PC-9 (cell line): ENCODE measurements at regions not wholly inside any gene's neighbourhood (a gene's known extent, or its start where the extent isn't known, plus 50 kb on each side); places are given as distances from the start of the nearest gene placed in this dataset.
"Not testable (repeated sequence)": the region's sequence is repeated elsewhere in the genome, so short reads cannot be mapped to it uniquely, and the experiment has no call there.

Experiments used
- BruUV-seq: library from RNA; stranded (reverse); fragments of 400-500 nt; replicated peaks from 2 replicates; lab custom pipeline; 2021; lab: Mats Ljungman, UMichigan
- CTCF ChIA-PET: fragments of 300-600 bp; sonication (Branson Sonifier 250); formaldehyde crosslinking; loops from one replicate; lab custom pipeline; 2022; ENCODE audit warnings: antibody characterized with exemption; lab: Charles Lee
- POLR2A ChIA-PET: fragments of 300-600 bp; sonication (Branson Sonifier 250); formaldehyde crosslinking; loops from one replicate; lab custom pipeline; 2022; ENCODE audit warnings: antibody characterized with exemption; ENCODE audit not compliant: unreplicated experiment; lab: Charles Lee
- DNase-seq, 2 experiments: peaks; one replicate each; pipeline versions ENCODE4 v3.0.0 to v3.0.0-alpha.2; 2015 to 2022; ENCODE audit warnings: mixed read lengths in 1 of 2
- H2AFZ ChIP-seq: fragments of 200-600 bp; sonication (generic); 2 replicates; pipeline ENCODE4 v1.8.1; 2017; ENCODE audit warnings: antibody characterized with exemption
- H3F3A ChIP-seq: fragments of 200-600 bp; sonication (generic); 2 replicates; pipeline ENCODE4 v1.8.1; 2017; ENCODE audit warnings: antibody characterized with exemption, mild to moderate bottlenecking, low read depth; ENCODE audit not compliant: insufficient read depth
- H3K27ac ChIP-seq: fragments of 200-600 bp; sonication (generic); 2 replicates; pipeline ENCODE4 v1.6.1; 2016; ENCODE audit warnings: mixed run types
- H3K27me3 ChIP-seq: fragments of 200-600 bp; sonication (generic); 2 replicates; pipeline ENCODE4 v1.6.1; 2016; ENCODE audit warnings: low read depth, mixed run types; ENCODE audit not compliant: insufficient read depth
- H3K36me3 ChIP-seq: fragments of 200-600 bp; sonication (generic); 2 replicates; pipeline ENCODE4 v1.6.1; 2016; ENCODE audit warnings: low read depth, mixed run types
- H3K4me1 ChIP-seq: fragments of 200-600 bp; sonication (generic); replicated peaks from 2 replicates; pipeline ENCODE4 v1.6.1; 2016; ENCODE audit warnings: mixed run types; ENCODE audit not compliant: insufficient read depth
- H3K4me2 ChIP-seq: fragments of 200-600 bp; sonication (generic); 2 replicates; pipeline ENCODE4 v1.6.1; 2017; ENCODE audit warnings: mixed run types
- H3K4me3 ChIP-seq: fragments of 200-600 bp; sonication (generic); 2 replicates; pipeline ENCODE4 v1.6.1; 2016; ENCODE audit warnings: mixed run types
- H3K79me2 ChIP-seq: fragments of 200-600 bp; sonication (generic); 2 replicates; pipeline ENCODE4 v1.6.1; 2017; ENCODE audit warnings: low read depth, mixed run types
- H3K9me2 ChIP-seq: fragments of 200-600 bp; sonication (generic); 2 replicates; pipeline ENCODE4 v1.8.1; 2017; ENCODE audit warnings: mild to moderate bottlenecking; ENCODE audit not compliant: insufficient read depth
- H3K9me3 ChIP-seq: fragments of 200-600 bp; sonication (generic); 2 replicates; pipeline ENCODE4 v1.8.1; 2016; ENCODE audit warnings: low read depth; ENCODE audit not compliant: insufficient read depth
- H4K20me1 ChIP-seq: fragments of 200-600 bp; sonication (generic); 2 replicates; pipeline ENCODE4 v1.8.1; 2017; ENCODE audit not compliant: insufficient read depth
- EZH2 ChIP-seq: fragments of 200-600 bp; sonication (generic); IDR thresholded peaks from 2 replicates; pipeline ENCODE4 v1.8.0; 2017; ENCODE audit warnings: antibody characterized with exemption, low read depth
- intact Hi-C: fragments of 100-400 bp; cut with micrococcal nuclease; formaldehyde crosslinking; loops from one replicate; pipeline ENCODE4 v1.10.0; 2022; ENCODE audit not compliant: unreplicated experiment
- TF ChIP-seq, protein P1 (sequence below): fragments of 200-600 bp; sonication (generic); conservative IDR thresholded peaks from 2 replicates; pipeline ENCODE4 v1.6.1; 2017; ENCODE audit warnings: mixed run types, antibody characterized with exemption, mild to moderate bottlenecking, moderate library complexity

GRCh38 chr3:102374863-102375634 is 59.8 kb upstream of the ZPLD1 start:
- DNase-seq: no peak
- Histone ChIP-seq H3K4me1 (no peaks in the 10 kb centered on the region), H3K4me3 (no peak overlapping the region), H2AFZ (no peak overlapping the region), H3K9me3 (no peaks in the 10 kb centered on the region), H3K27ac (no peak overlapping the region), H4K20me1 (no peaks in the 10 kb centered on the region), H3F3A (peaks cover 4% of the 10 kb centered on the region), H3K4me2 (no peak overlapping the region), H3K27me3 (no peaks in the 10 kb centered on the region), H3K79me2 (no peaks in the 10 kb centered on the region), H3K36me3 (no peaks in the 10 kb centered on the region), H3K9me2 (no peaks in the 10 kb centered on the region; the same call in 1 of the 2 replicates)
- CTCF ChIA-PET: no interaction called here
- no TSS peak for BruUV-seq
- POLR2A ChIA-PET: no interaction called here
- intact Hi-C loops: no loop called here
- TF ChIP-seq, protein P1, sequence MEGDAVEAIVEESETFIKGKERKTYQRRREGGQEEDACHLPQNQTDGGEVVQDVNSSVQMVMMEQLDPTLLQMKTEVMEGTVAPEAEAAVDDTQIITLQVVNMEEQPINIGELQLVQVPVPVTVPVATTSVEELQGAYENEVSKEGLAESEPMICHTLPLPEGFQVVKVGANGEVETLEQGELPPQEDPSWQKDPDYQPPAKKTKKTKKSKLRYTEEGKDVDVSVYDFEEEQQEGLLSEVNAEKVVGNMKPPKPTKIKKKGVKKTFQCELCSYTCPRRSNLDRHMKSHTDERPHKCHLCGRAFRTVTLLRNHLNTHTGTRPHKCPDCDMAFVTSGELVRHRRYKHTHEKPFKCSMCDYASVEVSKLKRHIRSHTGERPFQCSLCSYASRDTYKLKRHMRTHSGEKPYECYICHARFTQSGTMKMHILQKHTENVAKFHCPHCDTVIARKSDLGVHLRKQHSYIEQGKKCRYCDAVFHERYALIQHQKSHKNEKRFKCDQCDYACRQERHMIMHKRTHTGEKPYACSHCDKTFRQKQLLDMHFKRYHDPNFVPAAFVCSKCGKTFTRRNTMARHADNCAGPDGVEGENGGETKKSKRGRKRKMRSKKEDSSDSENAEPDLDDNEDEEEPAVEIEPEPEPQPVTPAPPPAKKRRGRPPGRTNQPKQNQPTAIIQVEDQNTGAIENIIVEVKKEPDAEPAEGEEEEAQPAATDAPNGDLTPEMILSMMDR: no peak
- TF ChIP-seq EZH2: no peak

- H3K4me1 ChIP-seq: no peaks in the 10 kb centered on the region
- no peaks in the 10 kb centered on the region for H4K20me1 ChIP-seq
- no peaks in the 10 kb centered on the region; the same call in 1 of the 2 replicates for H3K9me2 ChIP-seq
- H3K9me3 ChIP-seq: no peaks in the 10 kb centered on the region
- no peak for DNase-seq
- TF ChIP-seq EZH2: no peak
- TF ChIP-seq, protein P1: no peak
- peaks cover 4% of the 10 kb centered on the region for H3F3A ChIP-seq
- H3K4me3 ChIP-seq: no peak overlapping the region
- ChIA-PET CTCF (no interaction called here), POLR2A (no interaction called here)
- no peaks in the 10 kb centered on the region for H3K27me3 ChIP-seq
- no peaks in the 10 kb centered on the region for H3K36me3 ChIP-seq
- BruUV-seq: no TSS peak
- H3K27ac ChIP-seq: no peak overlapping the region
- H3K4me2 ChIP-seq: no peak overlapping the region
- peak overlapping the region; percentile 30; the same call in 1 of the 2 replicates for H2AFZ ChIP-seq
- intact Hi-C loops: no loop called here
- no peaks in the 10 kb centered on the region for H3K79me2 ChIP-seq
Observed at GRCh38 chr3:102378216-102378615, 56.6 kb upstream of the ZPLD1 start.

DNA sequence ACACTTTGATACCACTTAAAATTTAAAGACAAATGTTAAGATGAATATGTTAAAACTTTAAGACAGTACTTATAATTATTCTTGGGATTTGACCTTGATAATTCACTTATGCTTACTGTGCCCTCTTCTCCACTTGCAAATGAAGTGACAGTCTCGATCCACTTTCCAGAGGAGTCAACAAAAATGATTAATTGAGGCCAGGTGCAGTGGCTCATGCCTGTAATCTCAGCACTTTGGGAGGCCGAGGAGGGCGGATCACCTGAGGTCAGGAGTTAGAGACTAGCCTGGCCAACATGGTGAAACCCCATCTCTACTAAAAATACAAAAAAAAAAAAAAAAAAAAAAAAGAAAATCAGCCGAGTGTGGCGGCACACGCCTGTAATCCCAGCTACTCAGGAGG is 52.6 kb upstream of the ZPLD1 start:
- intact Hi-C loops: loop anchor here (2.0 kb wide), 1 partner anchor 35 kb away; no protein-coding TSS in a partner anchor
- H4K20me1 ChIP-seq, BruUV-seq, H2AFZ ChIP-seq, H3K4me3 ChIP-seq, H3K4me1 ChIP-seq, POLR2A ChIA-PET, H3K9me3 ChIP-seq, H3K9me2 ChIP-seq, H3K27me3 ChIP-seq, H3K79me2 ChIP-seq, CTCF ChIA-PET, DNase-seq, H3K4me2 ChIP-seq, H3F3A ChIP-seq, H3K36me3 ChIP-seq, H3K27ac ChIP-seq: not testable (repeated sequence)
